Mesothelial cell of epicardium (in vitro differentiated cells): ENCODE measurements at regions not wholly inside any gene's neighbourhood (a gene's known extent, or its start where the extent isn't known, plus 50 kb on each side); places are given as distances from the start of the nearest gene placed in this dataset.
"Not testable (repeated sequence)": the region's sequence is repeated elsewhere in the genome, so short reads cannot be mapped to it uniquely, and the experiment has no call there.

Experiments used
- DNase-seq, 2 experiments: peaks; one replicate each; pipeline ENCODE4 v3.0.0; 2021; ENCODE audit warnings: low spot score in 2 of 2; ENCODE audit not compliant: unreplicated experiment in 2 of 2
- H3K27ac Mint-ChIP-seq: 2 replicates; pipeline ENCODE4 v1.8.0; 2021; ENCODE audit warnings: mixed read lengths
- H3K27me3 Mint-ChIP-seq: 2 replicates; pipeline ENCODE4 v1.8.0; 2021; ENCODE audit warnings: low read depth, mixed read lengths
- H3K36me3 Mint-ChIP-seq: 2 replicates; pipeline ENCODE4 v1.8.0; 2021; ENCODE audit warnings: mixed read lengths
- H3K4me1 Mint-ChIP-seq: 2 replicates; pipeline ENCODE4 v1.8.0; 2021; ENCODE audit warnings: mixed read lengths
- H3K4me3 Mint-ChIP-seq: 2 replicates; pipeline ENCODE4 v1.8.0; 2021; ENCODE audit warnings: mild to moderate bottlenecking, moderate library complexity, mixed read lengths
- H3K9me3 Mint-ChIP-seq: 2 replicates; pipeline ENCODE4 v1.8.0; 2021; ENCODE audit warnings: mixed read lengths
- TF ChIP-seq, protein P1 (sequence below): fragments of 200-600 bp; sonication (generic); IDR thresholded peaks from one replicate; pipeline ENCODE4 v1.5.0; 2021; ENCODE audit warnings: antibody characterized with exemption; ENCODE audit not compliant: unreplicated experiment

DNA sequence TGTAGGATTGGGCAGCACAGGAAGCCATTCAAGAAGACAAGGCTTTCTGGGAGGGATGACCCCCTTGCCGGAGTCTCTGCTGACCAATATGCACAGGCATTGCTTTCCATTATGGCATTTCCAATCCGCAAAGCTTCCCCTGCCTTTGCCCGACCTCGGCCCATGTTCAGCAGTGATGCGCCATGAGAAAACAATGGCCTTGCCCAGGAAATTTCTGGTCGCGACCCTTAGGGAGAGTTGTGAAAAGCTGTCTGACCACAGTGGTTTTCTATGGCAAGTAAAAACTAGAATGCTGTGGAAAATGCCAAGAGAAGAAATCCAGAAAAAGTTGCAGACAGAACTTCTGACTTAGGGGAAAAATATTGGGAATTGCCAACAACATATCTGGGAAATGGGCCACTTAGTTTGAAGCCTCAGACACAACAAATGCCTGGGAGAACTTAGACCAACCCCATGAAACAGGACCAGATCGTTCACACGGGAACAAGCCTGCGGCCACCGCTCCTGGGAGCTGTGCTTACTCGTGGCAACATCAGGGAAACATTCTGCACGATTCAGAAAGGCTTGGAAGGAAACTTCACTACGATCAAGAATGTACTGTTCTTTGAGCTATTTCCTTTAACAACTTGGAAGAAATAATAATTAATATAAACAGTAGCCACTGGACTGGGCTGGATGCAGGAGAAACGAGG lies 512.4 kb downstream of the TNS3 start:
- peaks cover 11% of the 10 kb centered on the region for H3K36me3 Mint-ChIP-seq
- H3K9me3 Mint-ChIP-seq, result peaks cover 21% of the 10 kb centered on the region
- peaks cover 30% of the 10 kb centered on the region for H3K4me1 Mint-ChIP-seq
- no peak for DNase-seq
- TF ChIP-seq, protein P1, sequence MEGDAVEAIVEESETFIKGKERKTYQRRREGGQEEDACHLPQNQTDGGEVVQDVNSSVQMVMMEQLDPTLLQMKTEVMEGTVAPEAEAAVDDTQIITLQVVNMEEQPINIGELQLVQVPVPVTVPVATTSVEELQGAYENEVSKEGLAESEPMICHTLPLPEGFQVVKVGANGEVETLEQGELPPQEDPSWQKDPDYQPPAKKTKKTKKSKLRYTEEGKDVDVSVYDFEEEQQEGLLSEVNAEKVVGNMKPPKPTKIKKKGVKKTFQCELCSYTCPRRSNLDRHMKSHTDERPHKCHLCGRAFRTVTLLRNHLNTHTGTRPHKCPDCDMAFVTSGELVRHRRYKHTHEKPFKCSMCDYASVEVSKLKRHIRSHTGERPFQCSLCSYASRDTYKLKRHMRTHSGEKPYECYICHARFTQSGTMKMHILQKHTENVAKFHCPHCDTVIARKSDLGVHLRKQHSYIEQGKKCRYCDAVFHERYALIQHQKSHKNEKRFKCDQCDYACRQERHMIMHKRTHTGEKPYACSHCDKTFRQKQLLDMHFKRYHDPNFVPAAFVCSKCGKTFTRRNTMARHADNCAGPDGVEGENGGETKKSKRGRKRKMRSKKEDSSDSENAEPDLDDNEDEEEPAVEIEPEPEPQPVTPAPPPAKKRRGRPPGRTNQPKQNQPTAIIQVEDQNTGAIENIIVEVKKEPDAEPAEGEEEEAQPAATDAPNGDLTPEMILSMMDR, result no peak
- H3K27me3 Mint-ChIP-seq, result no peaks in the 10 kb centered on the region
- no peak overlapping the region for H3K4me3 Mint-ChIP-seq
- no peak overlapping the region for H3K27ac Mint-ChIP-seq

GRCh38 chr7:47066976-47067614 lies 514.8 kb downstream of the TNS3 start:
- no peak for DNase-seq
- TF ChIP-seq, protein P1, result no peak
- Mint-ChIP-seq H3K27ac (no peak overlapping the region), H3K27me3 (no peaks in the 10 kb centered on the region), H3K4me1 (peaks cover 16% of the 10 kb centered on the region), H3K4me3 (no peak overlapping the region), H3K9me3 (peaks cover 24% of the 10 kb centered on the region), H3K36me3 (peaks cover 14% of the 10 kb centered on the region)

DNA sequence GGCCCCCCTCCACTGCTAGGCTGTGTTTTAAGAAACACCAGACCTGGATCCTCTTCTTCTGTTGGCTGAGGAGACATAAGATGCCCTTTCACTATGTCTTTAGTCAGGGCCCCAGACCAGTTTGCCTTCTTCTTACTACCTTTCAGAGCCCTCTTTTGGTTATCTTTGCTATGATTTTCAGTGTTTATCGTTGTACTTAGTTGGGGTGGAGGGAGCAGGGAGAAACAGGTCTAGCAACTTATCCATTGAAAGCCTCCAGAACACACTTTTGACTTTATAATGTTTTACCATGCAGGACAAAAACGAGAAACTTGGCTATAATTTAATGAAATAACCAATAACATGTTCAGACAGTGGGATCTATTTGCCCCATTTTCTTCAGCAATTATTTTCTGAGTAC lies 525.2 kb downstream of the TNS3 start:
- TF ChIP-seq, protein P1, result no peak
- H3K27ac Mint-ChIP-seq, result peak overlapping the region; percentile 74
- peaks cover 8% of the 10 kb centered on the region for H3K36me3 Mint-ChIP-seq
- no peak for DNase-seq
- no peak overlapping the region for H3K4me3 Mint-ChIP-seq
- H3K4me1 Mint-ChIP-seq, result peaks cover 18% of the 10 kb centered on the region
- peaks cover 22% of the 10 kb centered on the region for H3K9me3 Mint-ChIP-seq
- H3K27me3 Mint-ChIP-seq, result no peaks in the 10 kb centered on the region

DNA sequence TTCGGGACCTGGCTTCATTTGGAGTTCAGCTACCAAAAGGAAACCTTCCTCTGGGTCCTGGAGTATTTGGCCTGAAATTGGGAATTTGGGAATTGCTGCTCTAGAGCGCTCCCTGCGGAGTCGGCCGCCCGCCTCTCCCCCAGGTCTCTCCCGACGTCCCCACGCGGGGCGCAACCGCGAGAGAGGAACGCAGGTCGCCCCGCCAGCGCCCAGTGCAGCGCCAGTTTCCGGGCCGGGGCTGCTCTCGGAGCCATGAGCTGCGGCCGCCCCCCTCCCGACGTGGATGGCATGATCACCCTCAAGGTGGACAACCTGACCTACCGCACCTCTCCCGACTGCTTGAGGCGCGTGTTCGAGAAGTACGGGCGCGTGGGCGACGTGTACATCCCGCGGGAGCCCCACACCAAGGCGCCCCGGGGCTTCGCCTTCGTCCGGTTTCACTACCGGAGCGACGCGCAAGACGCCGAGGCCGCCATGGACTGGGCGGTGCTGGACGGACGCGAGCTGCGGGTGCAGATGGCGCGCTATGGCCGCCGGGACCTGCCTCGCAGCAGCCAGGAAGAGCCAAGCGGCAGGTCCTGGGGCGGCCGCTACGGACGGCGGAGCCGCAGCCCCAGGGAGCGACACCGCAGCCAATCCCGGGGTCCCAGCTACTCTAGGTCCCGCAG lies 529.2 kb downstream of the TNS3 start:
- not testable (repeated sequence) for H3K4me3 Mint-ChIP-seq, DNase-seq, H3K27me3 Mint-ChIP-seq, H3K36me3 Mint-ChIP-seq, H3K27ac Mint-ChIP-seq
- peaks cover 14% of the 10 kb centered on the region for H3K9me3 Mint-ChIP-seq
- H3K4me1 Mint-ChIP-seq, result peaks cover 25% of the 10 kb centered on the region

- Mint-ChIP-seq H3K9me3 (peaks cover 10% of the 10 kb centered on the region), H3K4me3 (no peak overlapping the region), H3K36me3 (peaks cover 8% of the 10 kb centered on the region), H3K27ac (no peak overlapping the region), H3K4me1 (peaks cover 32% of the 10 kb centered on the region), H3K27me3 (no peaks in the 10 kb centered on the region)
- TF ChIP-seq, protein P1, result no peak
- DNase-seq, result no peak
These were observed 532.6 kb downstream of the TNS3 start for GRCh38 chr7:47049234-47049774.

DNA sequence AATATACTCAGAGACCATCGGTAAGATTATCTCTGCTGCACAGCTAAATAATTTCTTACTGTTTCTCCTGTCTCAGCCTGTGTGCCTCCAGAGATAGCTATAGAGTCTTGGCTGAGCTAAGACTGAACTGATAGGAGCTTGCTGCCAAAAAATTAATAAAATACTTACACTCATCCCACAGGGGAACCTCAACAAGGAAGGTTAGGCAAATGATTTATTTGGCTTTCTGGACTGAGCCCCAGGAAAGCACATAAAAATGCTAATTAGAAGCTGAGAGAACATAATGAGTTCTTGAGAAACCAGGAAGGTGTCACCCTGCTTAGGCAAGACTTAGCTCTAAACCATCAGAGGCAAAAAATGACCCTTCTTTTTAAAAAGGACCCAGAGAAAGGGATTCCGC lies 534.5 kb downstream of the TNS3 start:
- Mint-ChIP-seq H3K36me3 (no peaks in the 10 kb centered on the region), H3K27me3 (no peaks in the 10 kb centered on the region)

More for the DNA sequence above, 534.5 kb downstream of the TNS3 start:
- TF ChIP-seq, protein P1, result no peak
- H3K4me1 Mint-ChIP-seq, result peaks cover 38% of the 10 kb centered on the region
- H3K27ac Mint-ChIP-seq, result peak overlapping the region; percentile 12
- DNase-seq, result no peak
- H3K4me3 Mint-ChIP-seq, result no peak overlapping the region
- peaks cover 4% of the 10 kb centered on the region for H3K9me3 Mint-ChIP-seq
